Uterus (tissue), 3 donors: ENCODE measurements at regions not wholly inside any gene's neighbourhood (a gene's known extent, or its start where the extent isn't known, plus 50 kb on each side); places are given as distances from the start of the nearest gene placed in this dataset.

ENCODE experiments used
- DNase-seq, 2 donors: peaks; one replicate each; pipeline ENCODE4 v3.0.0-alpha.2; 2019 to 2020
- H3K27ac ChIP-seq, 2 donors: fragments of 200-600 bp; sonication (generic); 1 replicate in 1 of 2; 2 replicates in 1 of 2; pipeline ENCODE4 v1.5.1; 2016 to 2018
- H3K27me3 ChIP-seq, 2 donors: fragments of 200-600 bp; sonication (generic); one replicate each; pipeline ENCODE4 v1.5.1; 2018 to 2019; ENCODE audit warnings: control low read depth in 1 of 2
- H3K36me3 ChIP-seq, 2 donors: fragments of 200-600 bp; sonication (generic); one replicate each; pipeline ENCODE4 v1.5.1; 2019; ENCODE audit warnings: control low read depth in 1 of 2
- H3K4me1 ChIP-seq, 2 donors: fragments of 200-600 bp; sonication (generic); one replicate each; pipeline ENCODE4 v1.5.1; 2018 to 2019; ENCODE audit warnings: control low read depth in 1 of 2
- H3K4me3 ChIP-seq, 2 donors: fragments of 200-600 bp; sonication (generic); 1 replicate in 1 of 2; 2 replicates in 1 of 2; pipeline ENCODE4 v1.5.1; 2018 to 2019; ENCODE audit warnings: mild to moderate bottlenecking in 1 of 2
- H3K9me3 ChIP-seq, 2 donors: fragments of 200-600 bp; sonication (generic); one replicate each; pipeline ENCODE4 v1.5.1; 2019; ENCODE audit warnings: control low read depth in 1 of 2
- POLR2A ChIP-seq, 2 donors: fragments of 450-650 bp; IDR thresholded peaks; one replicate each; pipeline ENCODE4 v1.6.1; 2016; ENCODE audit warnings: antibody characterized with exemption in 2 of 2, mild to moderate bottlenecking in 1 of 2, moderate library complexity in 1 of 2
- intact Hi-C: fragments of 100-400 bp; cut with DNase I; formaldehyde crosslinking; loops from one replicate; pipeline ENCODE4 v1.15.1; 2023; ENCODE audit warnings: low total_unique reads
- TF ChIP-seq, protein P1 (sequence below), 4 experiments: fragments of 200-600 bp in 2 of 4; fragments of 450-650 bp in 2 of 4; sonication (generic) in 2 of 4; IDR thresholded peaks; one replicate each; pipeline ENCODE4 v1.5.1; 2016 to 2019; ENCODE audit warnings: antibody characterized with exemption in 4 of 4, mild to moderate bottlenecking in 2 of 4, moderate library complexity in 1 of 4
- donor health status: DM: yes; HTN: yes; CAD: no.

DNA sequence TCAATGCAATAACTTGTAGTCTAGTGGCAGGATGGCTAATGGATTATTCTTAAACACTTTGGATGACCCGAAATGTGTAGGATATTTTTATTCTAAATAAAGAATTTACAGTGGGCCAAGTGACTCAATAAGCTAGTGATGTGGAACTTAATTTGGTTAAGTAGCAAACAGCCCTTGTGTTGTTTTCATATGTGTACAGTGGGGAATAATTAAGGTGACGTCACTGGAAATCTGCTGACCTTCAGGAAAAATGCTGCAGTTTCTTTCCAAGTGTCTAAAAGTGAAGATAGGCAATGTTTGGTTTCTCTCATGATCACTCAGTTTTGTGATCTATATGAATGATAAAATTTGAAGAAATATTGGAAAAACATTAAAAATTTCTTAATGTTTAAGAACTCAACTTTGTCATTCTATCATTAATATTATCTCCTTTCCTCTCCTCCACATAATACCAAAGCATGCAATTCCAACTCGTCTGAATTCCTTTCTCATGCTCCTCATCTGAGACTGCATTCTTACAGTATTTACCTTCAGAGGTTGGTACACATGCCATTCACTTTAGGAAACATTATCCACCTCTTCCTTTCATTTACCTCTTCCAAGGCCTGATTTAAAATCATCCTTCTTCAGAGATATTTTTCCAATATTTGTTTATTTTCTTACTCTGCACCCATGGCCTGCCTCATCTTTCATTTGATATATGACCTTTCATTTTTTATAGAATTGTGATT lies 414.6 kb upstream of the ARPP21 start:
- H3K9me3 ChIP-seq = no peaks in the 10 kb centered on the region
- H3K4me1 ChIP-seq = no peaks in the 10 kb centered on the region
- no peak overlapping the region for H3K4me3 ChIP-seq
- intact Hi-C loops = no loop called here
- DNase-seq = no peak
- no peaks in the 10 kb centered on the region for H3K27me3 ChIP-seq
- TF ChIP-seq POLR2A (IDR thresholded peaks at IDR 0.05) = no peak
- TF ChIP-seq, protein P1, sequence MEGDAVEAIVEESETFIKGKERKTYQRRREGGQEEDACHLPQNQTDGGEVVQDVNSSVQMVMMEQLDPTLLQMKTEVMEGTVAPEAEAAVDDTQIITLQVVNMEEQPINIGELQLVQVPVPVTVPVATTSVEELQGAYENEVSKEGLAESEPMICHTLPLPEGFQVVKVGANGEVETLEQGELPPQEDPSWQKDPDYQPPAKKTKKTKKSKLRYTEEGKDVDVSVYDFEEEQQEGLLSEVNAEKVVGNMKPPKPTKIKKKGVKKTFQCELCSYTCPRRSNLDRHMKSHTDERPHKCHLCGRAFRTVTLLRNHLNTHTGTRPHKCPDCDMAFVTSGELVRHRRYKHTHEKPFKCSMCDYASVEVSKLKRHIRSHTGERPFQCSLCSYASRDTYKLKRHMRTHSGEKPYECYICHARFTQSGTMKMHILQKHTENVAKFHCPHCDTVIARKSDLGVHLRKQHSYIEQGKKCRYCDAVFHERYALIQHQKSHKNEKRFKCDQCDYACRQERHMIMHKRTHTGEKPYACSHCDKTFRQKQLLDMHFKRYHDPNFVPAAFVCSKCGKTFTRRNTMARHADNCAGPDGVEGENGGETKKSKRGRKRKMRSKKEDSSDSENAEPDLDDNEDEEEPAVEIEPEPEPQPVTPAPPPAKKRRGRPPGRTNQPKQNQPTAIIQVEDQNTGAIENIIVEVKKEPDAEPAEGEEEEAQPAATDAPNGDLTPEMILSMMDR (IDR thresholded peaks at IDR 0.05) = no peak
- H3K27ac ChIP-seq = no peak overlapping the region
- no peaks in the 10 kb centered on the region for H3K36me3 ChIP-seq

DNA sequence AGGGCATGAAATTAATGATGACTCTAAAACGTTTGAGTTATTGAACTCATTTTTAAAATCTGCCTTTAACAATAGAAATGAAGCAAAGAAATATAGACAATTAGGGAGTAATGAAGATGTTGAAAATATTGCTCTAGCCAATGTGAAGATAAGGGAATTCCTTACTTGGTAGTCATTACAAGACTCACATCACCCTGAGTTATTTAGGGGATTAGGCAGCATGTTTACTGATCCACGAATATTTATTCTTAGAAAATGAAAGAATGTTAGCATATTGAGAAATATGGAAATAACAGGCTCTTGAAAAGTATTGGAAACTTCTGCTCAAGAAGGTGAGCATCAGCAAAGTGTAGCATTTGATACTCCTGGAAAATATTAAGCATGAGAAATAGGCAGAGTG lies 398.1 kb upstream of the ARPP21 start:
- no peak for DNase-seq
- Histone ChIP-seq H3K27ac (no peak overlapping the region), H3K4me1 (no peaks in the 10 kb centered on the region), H3K27me3 (no peaks in the 10 kb centered on the region), H3K36me3 (no peaks in the 10 kb centered on the region), H3K9me3 (no peaks in the 10 kb centered on the region), H3K4me3 (no peak overlapping the region)
- no peak for TF ChIP-seq POLR2A (IDR thresholded peaks at IDR 0.05)
- TF ChIP-seq, protein P1 (IDR thresholded peaks at IDR 0.05) = no peak
- intact Hi-C loops = no loop called here

DNA sequence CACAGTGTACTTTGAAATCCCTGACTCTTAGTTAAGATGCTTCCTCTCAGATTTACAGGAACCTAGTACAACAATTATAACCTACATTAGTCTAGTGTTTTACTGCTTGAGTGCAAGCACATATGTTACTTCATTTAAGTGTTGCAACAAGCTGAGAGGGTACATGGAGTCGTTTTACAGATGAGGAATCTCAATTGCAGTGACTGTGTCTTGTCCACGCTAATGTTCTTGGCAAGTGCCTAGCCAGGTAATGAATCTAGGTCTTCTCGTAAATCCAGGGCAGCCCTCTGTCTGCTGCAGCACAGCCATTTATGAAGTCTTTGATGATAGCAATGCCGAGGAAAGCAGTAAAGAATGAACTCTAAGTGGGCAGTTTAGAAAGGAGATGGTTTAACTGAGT lies 384.4 kb upstream of the ARPP21 start:
- intact Hi-C loops = no loop called here

DNA sequence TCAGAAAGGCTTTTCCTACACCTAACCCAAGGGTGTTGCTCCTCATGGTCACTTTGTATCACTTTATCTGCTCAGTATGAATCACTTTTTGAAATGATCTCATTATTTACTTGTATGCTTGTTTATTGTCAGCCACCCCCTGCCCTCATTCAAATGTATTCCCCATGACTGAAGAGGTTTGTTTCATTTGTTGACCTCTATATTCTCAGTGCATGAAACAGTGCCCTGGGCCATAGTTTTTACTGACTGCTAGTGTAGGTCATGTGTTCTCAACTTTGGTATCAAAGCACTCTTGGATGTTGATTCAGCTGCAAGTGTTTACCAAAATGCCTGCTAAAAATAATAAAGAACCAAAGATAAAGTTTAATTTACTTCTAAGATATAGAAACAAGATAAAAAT lies 381.7 kb upstream of the ARPP21 start:
- Histone ChIP-seq H3K9me3 (no peaks in the 10 kb centered on the region), H3K27ac (no peak overlapping the region), H3K4me1 (no peaks in the 10 kb centered on the region), H3K36me3 (no peaks in the 10 kb centered on the region), H3K27me3 (no peaks in the 10 kb centered on the region), H3K4me3 (no peak overlapping the region)
- DNase-seq = no peak
- intact Hi-C loops = no loop called here
- no peak for TF ChIP-seq POLR2A (IDR thresholded peaks at IDR 0.05)
- TF ChIP-seq, protein P1 (IDR thresholded peaks at IDR 0.05) = no peak

More for the DNA sequence above, 384.4 kb upstream of the ARPP21 start:
- Histone ChIP-seq H3K4me3 (no peak overlapping the region), H3K27me3 (no peaks in the 10 kb centered on the region), H3K36me3 (no peaks in the 10 kb centered on the region), H3K4me1 (no peaks in the 10 kb centered on the region), H3K9me3 (no peaks in the 10 kb centered on the region), H3K27ac (no peak overlapping the region)
- no peak for DNase-seq
- TF ChIP-seq, protein P1 (IDR thresholded peaks at IDR 0.05) = no peak
- TF ChIP-seq POLR2A (IDR thresholded peaks at IDR 0.05) = no peak

DNA sequence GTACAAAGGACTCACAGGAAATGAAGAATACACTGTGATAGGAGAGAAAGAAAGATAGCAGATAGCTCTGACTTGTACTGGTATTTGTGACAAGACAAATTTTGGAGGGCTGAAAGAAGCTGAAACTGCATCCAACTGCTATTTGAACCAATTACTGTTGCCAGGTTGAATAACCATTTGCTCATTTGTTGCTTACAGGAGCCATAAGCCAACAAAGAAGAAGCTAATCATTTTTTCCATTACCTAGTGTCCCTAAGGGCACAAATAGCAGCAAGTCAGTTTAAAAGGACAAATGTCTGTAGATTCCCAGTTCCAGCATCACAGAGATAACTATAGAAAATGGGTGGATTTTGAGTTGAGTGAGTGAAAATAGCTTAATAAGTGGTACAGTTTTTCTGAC lies 376.9 kb upstream of the ARPP21 start:
- no peak overlapping the region for H3K27ac ChIP-seq
- H3K4me3 ChIP-seq = no peak overlapping the region
- no peaks in the 10 kb centered on the region for H3K9me3 ChIP-seq
- intact Hi-C loops = no loop called here
- no peak for DNase-seq
- no peaks in the 10 kb centered on the region for H3K4me1 ChIP-seq
- TF ChIP-seq POLR2A (IDR thresholded peaks at IDR 0.05) = no peak
- TF ChIP-seq, protein P1 (IDR thresholded peaks at IDR 0.05) = no peak
- no peaks in the 10 kb centered on the region for H3K27me3 ChIP-seq
- H3K36me3 ChIP-seq = no peaks in the 10 kb centered on the region
